WTC11 (cell line): ENCODE measurements at regions not wholly inside any gene's neighbourhood (a gene's known extent, or its start where the extent isn't known, plus 50 kb on each side); places are given as distances from the start of the nearest gene placed in this dataset.

Experiments
- ATAC-seq: fragments of 200-7000 bp; cut with Tn5 transposase; 2 replicates; pipeline ENCODE4 v1.10.0; 2021; ENCODE audit warnings: mild to moderate bottlenecking, moderate library complexity
- CTCF ChIA-PET: fragments of 300-600 bp; sonication (Branson Sonifier 250); formaldehyde crosslinking; loops from one replicate; lab custom pipeline; 2021; ENCODE audit warnings: antibody characterized with exemption; lab: Charles Lee
- POLR2A ChIA-PET: fragments of 350-600 bp; sonication (Branson Sonifier 250); formaldehyde crosslinking; loops from one replicate; lab custom pipeline; 2021; ENCODE audit warnings: antibody characterized with exemption; lab: Charles Lee
- DNase-seq: peaks from one replicate; pipeline ENCODE4 v3.0.0; 2021; ENCODE audit warnings: low spot score
- H3K27ac Mint-ChIP-seq: 2 replicates; pipeline ENCODE4 v1.8.0; 2021; ENCODE audit warnings: mixed read lengths
- H3K27me3 Mint-ChIP-seq: 2 replicates; pipeline ENCODE4 v1.8.0; 2021; ENCODE audit warnings: low read depth, mild to moderate bottlenecking, moderate library complexity, mixed read lengths
- H3K36me3 Mint-ChIP-seq: 2 replicates; pipeline ENCODE4 v1.8.0; 2021; ENCODE audit warnings: mixed read lengths
- H3K4me1 Mint-ChIP-seq: 2 replicates; pipeline ENCODE4 v1.8.0; 2022; ENCODE audit warnings: mixed read lengths
- H3K4me3 Mint-ChIP-seq: 2 replicates; pipeline ENCODE4 v1.8.0; 2021; ENCODE audit warnings: mild to moderate bottlenecking, moderate library complexity, mixed read lengths
- H3K9me3 Mint-ChIP-seq: 2 replicates; pipeline ENCODE4 v1.8.0; 2021; ENCODE audit warnings: mixed read lengths
- CREM ChIP-seq: sonication (generic); formaldehyde crosslinking; IDR thresholded peaks from 2 replicates; pipeline ENCODE4 v1.8.1; 2022; ENCODE audit warnings: mild to moderate bottlenecking, missing genetic modification reagents, moderate library complexity
- GABPB1 ChIP-seq: sonication (generic); formaldehyde crosslinking; IDR thresholded peaks from 2 replicates; pipeline ENCODE4 v1.8.1; 2023; ENCODE audit warnings: mild to moderate bottlenecking, missing genetic modification reagents
- GRHL2 ChIP-seq: fragments of 250-450 bp; sonication (Bioruptor Pico); IDR thresholded peaks from 2 replicates; pipeline ENCODE4 v1.8.0; 2022; ENCODE audit warnings: mild to moderate bottlenecking, moderate library complexity; ENCODE audit not compliant: insufficient replicate concordance, severe bottlenecking
- NR3C1 ChIP-seq: sonication (generic); formaldehyde crosslinking; conservative IDR thresholded peaks from 2 replicates; pipeline ENCODE4 v1.8.1; 2023; ENCODE audit warnings: low read depth, mild to moderate bottlenecking, missing genetic modification reagents
- OVOL2 ChIP-seq: fragments of 250-450 bp; sonication (Bioruptor Pico); IDR thresholded peaks from 2 replicates; pipeline ENCODE4 v1.9.0; 2021; ENCODE audit warnings: mild to moderate bottlenecking, borderline replicate concordance
- PRRX2 ChIP-seq: fragments of 250-450 bp; sonication (Bioruptor Pico); IDR thresholded peaks from 2 replicates; pipeline ENCODE4 v1.8.0; 2021; ENCODE audit warnings: mild to moderate bottlenecking
- SP1 ChIP-seq: sonication (generic); formaldehyde crosslinking; conservative IDR thresholded peaks from 2 replicates; pipeline ENCODE4 v1.8.1; 2022; ENCODE audit warnings: missing genetic modification reagents
- TEAD4 ChIP-seq: sonication (generic); formaldehyde crosslinking; IDR thresholded peaks from 2 replicates; pipeline ENCODE4 v1.8.0; 2022; ENCODE audit warnings: mild to moderate bottlenecking, missing genetic modification reagents
- ZNF396 ChIP-seq: fragments of 250-450 bp; sonication (Bioruptor Pico); IDR thresholded peaks from 2 replicates; pipeline ENCODE4 v1.8.0; 2021; ENCODE audit warnings: mild to moderate bottlenecking, moderate library complexity, borderline replicate concordance
- ZNF423 ChIP-seq: fragments of 250-450 bp; sonication (Bioruptor Pico); IDR thresholded peaks from 2 replicates; pipeline ENCODE4 v2.1.2; 2022; ENCODE audit warnings: mild to moderate bottlenecking, moderate library complexity
- TF ChIP-seq, protein P1 (sequence below): sonication (generic); formaldehyde crosslinking; IDR thresholded peaks from 2 replicates; pipeline ENCODE4 v1.8.0; 2023; ENCODE audit warnings: missing genetic modification reagents, mild to moderate bottlenecking, borderline replicate concordance
- TF ChIP-seq, protein P2 (sequence below): sonication (generic); formaldehyde crosslinking; IDR thresholded peaks from 2 replicates; pipeline ENCODE4 v1.8.0; 2022; ENCODE audit warnings: mild to moderate bottlenecking, missing genetic modification reagents
- TF ChIP-seq, protein P3 (sequence below): fragments of 250-450 bp; sonication (Bioruptor Pico); IDR thresholded peaks from 2 replicates; pipeline ENCODE4 v1.9.0; 2021; ENCODE audit warnings: mild to moderate bottlenecking, borderline replicate concordance
- TF ChIP-seq, protein P4 (sequence below): sonication (generic); formaldehyde crosslinking; IDR thresholded peaks from 2 replicates; pipeline ENCODE4 v1.8.1; 2022; ENCODE audit warnings: mild to moderate bottlenecking, moderate library complexity, missing genetic modification reagents
- TF ChIP-seq, protein P5 (sequence below): sonication (generic); formaldehyde crosslinking; IDR thresholded peaks from 2 replicates; pipeline ENCODE4 v1.8.1; 2023; ENCODE audit warnings: mild to moderate bottlenecking, missing genetic modification reagents, moderate library complexity
- TF ChIP-seq, protein P6 (sequence below): sonication (generic); formaldehyde crosslinking; IDR thresholded peaks from 2 replicates; pipeline ENCODE4 v1.8.0; 2022; ENCODE audit warnings: mild to moderate bottlenecking, missing genetic modification reagents
- TF ChIP-seq, protein P7 (sequence below): sonication (generic); formaldehyde crosslinking; IDR thresholded peaks from 2 replicates; pipeline ENCODE4 v1.8.1; 2023; ENCODE audit warnings: mild to moderate bottlenecking, missing genetic modification reagents
- TF ChIP-seq, protein P8 (sequence below): sonication (generic); formaldehyde crosslinking; IDR thresholded peaks from 2 replicates; pipeline ENCODE4 v1.8.1; 2022; ENCODE audit warnings: low read depth, missing genetic modification reagents, borderline replicate concordance
- TF ChIP-seq, protein P9 (sequence below): sonication (generic); formaldehyde crosslinking; IDR thresholded peaks from 2 replicates; pipeline ENCODE4 v1.8.1; 2022; ENCODE audit warnings: low read depth, mild to moderate bottlenecking, moderate library complexity, missing genetic modification reagents, borderline replicate concordance

DNA sequence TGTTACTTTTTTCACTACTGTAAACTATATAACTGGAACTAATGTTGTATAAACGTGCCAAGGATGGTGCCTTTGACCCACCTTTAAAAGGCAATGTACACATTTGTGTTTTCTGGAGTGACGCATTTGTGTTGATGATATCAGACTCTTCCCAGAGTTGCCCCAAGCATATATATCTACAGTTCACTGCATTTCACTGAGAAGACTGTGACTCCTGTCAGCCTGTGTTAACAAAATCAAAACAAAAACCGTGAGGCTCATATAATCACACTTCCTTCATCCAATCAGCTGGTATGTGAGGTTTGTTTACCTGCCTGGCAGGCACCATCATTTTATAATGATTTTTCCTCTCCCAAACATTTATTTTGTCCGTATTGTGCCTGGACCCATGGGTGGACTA, 117.6 kb upstream of the ROBO1 start (continued):
- TF ChIP-seq, protein P1, sequence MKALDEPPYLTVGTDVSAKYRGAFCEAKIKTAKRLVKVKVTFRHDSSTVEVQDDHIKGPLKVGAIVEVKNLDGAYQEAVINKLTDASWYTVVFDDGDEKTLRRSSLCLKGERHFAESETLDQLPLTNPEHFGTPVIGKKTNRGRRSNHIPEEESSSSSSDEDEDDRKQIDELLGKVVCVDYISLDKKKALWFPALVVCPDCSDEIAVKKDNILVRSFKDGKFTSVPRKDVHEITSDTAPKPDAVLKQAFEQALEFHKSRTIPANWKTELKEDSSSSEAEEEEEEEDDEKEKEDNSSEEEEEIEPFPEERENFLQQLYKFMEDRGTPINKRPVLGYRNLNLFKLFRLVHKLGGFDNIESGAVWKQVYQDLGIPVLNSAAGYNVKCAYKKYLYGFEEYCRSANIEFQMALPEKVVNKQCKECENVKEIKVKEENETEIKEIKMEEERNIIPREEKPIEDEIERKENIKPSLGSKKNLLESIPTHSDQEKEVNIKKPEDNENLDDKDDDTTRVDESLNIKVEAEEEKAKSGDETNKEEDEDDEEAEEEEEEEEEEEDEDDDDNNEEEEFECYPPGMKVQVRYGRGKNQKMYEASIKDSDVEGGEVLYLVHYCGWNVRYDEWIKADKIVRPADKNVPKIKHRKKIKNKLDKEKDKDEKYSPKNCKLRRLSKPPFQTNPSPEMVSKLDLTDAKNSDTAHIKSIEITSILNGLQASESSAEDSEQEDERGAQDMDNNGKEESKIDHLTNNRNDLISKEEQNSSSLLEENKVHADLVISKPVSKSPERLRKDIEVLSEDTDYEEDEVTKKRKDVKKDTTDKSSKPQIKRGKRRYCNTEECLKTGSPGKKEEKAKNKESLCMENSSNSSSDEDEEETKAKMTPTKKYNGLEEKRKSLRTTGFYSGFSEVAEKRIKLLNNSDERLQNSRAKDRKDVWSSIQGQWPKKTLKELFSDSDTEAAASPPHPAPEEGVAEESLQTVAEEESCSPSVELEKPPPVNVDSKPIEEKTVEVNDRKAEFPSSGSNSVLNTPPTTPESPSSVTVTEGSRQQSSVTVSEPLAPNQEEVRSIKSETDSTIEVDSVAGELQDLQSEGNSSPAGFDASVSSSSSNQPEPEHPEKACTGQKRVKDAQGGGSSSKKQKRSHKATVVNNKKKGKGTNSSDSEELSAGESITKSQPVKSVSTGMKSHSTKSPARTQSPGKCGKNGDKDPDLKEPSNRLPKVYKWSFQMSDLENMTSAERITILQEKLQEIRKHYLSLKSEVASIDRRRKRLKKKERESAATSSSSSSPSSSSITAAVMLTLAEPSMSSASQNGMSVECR, result no peak
- TF ChIP-seq, protein P2, sequence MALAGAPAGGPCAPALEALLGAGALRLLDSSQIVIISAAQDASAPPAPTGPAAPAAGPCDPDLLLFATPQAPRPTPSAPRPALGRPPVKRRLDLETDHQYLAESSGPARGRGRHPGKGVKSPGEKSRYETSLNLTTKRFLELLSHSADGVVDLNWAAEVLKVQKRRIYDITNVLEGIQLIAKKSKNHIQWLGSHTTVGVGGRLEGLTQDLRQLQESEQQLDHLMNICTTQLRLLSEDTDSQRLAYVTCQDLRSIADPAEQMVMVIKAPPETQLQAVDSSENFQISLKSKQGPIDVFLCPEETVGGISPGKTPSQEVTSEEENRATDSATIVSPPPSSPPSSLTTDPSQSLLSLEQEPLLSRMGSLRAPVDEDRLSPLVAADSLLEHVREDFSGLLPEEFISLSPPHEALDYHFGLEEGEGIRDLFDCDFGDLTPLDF, result no peak
- TF ChIP-seq, all 79 proteins: peak for 0

DNA sequence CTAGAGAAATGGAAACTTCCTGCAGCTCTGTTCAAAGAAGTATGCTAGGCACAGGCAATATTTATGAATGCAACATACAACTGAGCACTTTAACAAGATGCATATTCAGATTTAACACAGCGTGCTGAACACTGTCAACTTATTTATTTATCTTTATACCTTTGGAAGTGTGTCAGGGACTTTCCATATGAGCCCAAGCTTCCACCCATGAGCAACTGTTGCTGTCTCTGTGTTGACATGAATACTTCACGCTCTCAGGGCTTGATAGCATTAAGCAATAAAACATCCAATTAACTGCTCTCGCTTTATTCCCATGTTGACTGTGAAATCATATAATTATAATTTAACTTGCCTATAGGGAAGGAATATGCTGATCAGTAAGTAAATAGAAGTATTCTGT, 116.6 kb upstream of the ROBO1 start:
- ChIA-PET POLR2A (no interaction called here), CTCF (no interaction called here)
- no peaks in the 10 kb centered on the region for H3K9me3 Mint-ChIP-seq
- no peaks in the 10 kb centered on the region for H3K27me3 Mint-ChIP-seq
- H3K4me1 Mint-ChIP-seq, result no peaks in the 10 kb centered on the region
- DNase-seq (no peak), ATAC-seq (no peak)
- H3K36me3 Mint-ChIP-seq, result no peaks in the 10 kb centered on the region
- H3K4me3 Mint-ChIP-seq, result no peak overlapping the region
- H3K27ac Mint-ChIP-seq, result no peak overlapping the region
- no peak for TF ChIP-seq NR3C1 (CRISPR knock-in tag)
- no peak for TF ChIP-seq PRRX2
- no peak for TF ChIP-seq SP1
- TF ChIP-seq, protein P3, sequence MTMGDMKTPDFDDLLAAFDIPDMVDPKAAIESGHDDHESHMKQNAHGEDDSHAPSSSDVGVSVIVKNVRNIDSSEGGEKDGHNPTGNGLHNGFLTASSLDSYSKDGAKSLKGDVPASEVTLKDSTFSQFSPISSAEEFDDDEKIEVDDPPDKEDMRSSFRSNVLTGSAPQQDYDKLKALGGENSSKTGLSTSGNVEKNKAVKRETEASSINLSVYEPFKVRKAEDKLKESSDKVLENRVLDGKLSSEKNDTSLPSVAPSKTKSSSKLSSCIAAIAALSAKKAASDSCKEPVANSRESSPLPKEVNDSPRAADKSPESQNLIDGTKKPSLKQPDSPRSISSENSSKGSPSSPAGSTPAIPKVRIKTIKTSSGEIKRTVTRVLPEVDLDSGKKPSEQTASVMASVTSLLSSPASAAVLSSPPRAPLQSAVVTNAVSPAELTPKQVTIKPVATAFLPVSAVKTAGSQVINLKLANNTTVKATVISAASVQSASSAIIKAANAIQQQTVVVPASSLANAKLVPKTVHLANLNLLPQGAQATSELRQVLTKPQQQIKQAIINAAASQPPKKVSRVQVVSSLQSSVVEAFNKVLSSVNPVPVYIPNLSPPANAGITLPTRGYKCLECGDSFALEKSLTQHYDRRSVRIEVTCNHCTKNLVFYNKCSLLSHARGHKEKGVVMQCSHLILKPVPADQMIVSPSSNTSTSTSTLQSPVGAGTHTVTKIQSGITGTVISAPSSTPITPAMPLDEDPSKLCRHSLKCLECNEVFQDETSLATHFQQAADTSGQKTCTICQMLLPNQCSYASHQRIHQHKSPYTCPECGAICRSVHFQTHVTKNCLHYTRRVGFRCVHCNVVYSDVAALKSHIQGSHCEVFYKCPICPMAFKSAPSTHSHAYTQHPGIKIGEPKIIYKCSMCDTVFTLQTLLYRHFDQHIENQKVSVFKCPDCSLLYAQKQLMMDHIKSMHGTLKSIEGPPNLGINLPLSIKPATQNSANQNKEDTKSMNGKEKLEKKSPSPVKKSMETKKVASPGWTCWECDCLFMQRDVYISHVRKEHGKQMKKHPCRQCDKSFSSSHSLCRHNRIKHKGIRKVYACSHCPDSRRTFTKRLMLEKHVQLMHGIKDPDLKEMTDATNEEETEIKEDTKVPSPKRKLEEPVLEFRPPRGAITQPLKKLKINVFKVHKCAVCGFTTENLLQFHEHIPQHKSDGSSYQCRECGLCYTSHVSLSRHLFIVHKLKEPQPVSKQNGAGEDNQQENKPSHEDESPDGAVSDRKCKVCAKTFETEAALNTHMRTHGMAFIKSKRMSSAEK, result no peak
- TF ChIP-seq ZNF396 (CRISPR knock-in tag), result no peak
- TF ChIP-seq GABPB1 (CRISPR knock-in tag), result no peak
- TF ChIP-seq CREM (CRISPR knock-in tag), result no peak
- TF ChIP-seq, protein P4, sequence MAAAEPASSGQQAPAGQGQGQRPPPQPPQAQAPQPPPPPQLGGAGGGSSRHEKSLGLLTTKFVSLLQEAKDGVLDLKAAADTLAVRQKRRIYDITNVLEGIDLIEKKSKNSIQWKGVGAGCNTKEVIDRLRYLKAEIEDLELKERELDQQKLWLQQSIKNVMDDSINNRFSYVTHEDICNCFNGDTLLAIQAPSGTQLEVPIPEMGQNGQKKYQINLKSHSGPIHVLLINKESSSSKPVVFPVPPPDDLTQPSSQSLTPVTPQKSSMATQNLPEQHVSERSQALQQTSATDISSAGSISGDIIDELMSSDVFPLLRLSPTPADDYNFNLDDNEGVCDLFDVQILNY (CRISPR knock-in tag), result no peak
- TF ChIP-seq, protein P5, sequence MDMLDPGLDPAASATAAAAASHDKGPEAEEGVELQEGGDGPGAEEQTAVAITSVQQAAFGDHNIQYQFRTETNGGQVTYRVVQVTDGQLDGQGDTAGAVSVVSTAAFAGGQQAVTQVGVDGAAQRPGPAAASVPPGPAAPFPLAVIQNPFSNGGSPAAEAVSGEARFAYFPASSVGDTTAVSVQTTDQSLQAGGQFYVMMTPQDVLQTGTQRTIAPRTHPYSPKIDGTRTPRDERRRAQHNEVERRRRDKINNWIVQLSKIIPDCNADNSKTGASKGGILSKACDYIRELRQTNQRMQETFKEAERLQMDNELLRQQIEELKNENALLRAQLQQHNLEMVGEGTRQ, result no peak
- TF ChIP-seq, protein P6, sequence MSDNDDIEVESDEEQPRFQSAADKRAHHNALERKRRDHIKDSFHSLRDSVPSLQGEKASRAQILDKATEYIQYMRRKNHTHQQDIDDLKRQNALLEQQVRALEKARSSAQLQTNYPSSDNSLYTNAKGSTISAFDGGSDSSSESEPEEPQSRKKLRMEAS (CRISPR knock-in tag), result no peak
- TF ChIP-seq TEAD4 (CRISPR knock-in tag), result no peak
- TF ChIP-seq, protein P7, sequence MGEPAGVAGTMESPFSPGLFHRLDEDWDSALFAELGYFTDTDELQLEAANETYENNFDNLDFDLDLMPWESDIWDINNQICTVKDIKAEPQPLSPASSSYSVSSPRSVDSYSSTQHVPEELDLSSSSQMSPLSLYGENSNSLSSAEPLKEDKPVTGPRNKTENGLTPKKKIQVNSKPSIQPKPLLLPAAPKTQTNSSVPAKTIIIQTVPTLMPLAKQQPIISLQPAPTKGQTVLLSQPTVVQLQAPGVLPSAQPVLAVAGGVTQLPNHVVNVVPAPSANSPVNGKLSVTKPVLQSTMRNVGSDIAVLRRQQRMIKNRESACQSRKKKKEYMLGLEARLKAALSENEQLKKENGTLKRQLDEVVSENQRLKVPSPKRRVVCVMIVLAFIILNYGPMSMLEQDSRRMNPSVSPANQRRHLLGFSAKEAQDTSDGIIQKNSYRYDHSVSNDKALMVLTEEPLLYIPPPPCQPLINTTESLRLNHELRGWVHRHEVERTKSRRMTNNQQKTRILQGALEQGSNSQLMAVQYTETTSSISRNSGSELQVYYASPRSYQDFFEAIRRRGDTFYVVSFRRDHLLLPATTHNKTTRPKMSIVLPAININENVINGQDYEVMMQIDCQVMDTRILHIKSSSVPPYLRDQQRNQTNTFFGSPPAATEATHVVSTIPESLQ (CRISPR knock-in tag), result no peak
- TF ChIP-seq ZNF423 (CRISPR knock-in tag), result no peak
- TF ChIP-seq, protein P8, sequence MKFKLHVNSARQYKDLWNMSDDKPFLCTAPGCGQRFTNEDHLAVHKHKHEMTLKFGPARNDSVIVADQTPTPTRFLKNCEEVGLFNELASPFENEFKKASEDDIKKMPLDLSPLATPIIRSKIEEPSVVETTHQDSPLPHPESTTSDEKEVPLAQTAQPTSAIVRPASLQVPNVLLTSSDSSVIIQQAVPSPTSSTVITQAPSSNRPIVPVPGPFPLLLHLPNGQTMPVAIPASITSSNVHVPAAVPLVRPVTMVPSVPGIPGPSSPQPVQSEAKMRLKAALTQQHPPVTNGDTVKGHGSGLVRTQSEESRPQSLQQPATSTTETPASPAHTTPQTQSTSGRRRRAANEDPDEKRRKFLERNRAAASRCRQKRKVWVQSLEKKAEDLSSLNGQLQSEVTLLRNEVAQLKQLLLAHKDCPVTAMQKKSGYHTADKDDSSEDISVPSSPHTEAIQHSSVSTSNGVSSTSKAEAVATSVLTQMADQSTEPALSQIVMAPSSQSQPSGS, result no peak
- TF ChIP-seq, protein P9, sequence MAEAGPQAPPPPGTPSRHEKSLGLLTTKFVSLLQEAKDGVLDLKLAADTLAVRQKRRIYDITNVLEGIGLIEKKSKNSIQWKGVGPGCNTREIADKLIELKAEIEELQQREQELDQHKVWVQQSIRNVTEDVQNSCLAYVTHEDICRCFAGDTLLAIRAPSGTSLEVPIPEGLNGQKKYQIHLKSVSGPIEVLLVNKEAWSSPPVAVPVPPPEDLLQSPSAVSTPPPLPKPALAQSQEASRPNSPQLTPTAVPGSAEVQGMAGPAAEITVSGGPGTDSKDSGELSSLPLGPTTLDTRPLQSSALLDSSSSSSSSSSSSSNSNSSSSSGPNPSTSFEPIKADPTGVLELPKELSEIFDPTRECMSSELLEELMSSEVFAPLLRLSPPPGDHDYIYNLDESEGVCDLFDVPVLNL (CRISPR knock-in tag), result no peak
- TF ChIP-seq GRHL2 (CRISPR knock-in tag), result no peak
- TF ChIP-seq OVOL2 (CRISPR knock-in tag), result no peak
